ENCODE measurements at regions not wholly inside any gene's neighbourhood (a gene's known extent, or its start where the extent isn't known, plus 50 kb on each side); places are given as distances from the start of the nearest gene placed in this dataset.

DNA sequence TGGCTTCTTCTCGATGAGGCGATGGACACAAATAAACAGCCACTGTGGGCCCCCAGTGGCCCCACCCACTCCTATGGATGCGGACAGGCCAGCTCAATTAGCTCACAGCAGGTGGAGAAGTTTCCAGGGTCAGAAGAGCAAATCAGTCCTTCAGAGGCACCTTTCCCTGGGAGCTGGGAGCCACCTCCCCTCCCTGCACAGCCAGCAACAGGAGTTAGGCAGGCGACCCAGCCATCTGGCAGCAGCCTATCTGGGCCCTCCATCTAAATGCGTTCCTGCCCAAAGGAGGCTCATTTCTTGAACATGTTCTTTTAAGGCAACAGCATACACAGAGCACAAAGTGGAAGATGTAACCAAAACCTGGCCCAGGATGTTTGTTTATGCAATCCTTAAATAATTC is 211.9 kb upstream of the ARRDC4 start:
- POLR2A ChIA-PET = no interaction called here
- DNase-seq (ENCODE audit: low spot score) = no peak
- H3K27me3 Mint-ChIP-seq (ENCODE audit: low read depth) = no peaks in the 10 kb centered on the region

DNA sequence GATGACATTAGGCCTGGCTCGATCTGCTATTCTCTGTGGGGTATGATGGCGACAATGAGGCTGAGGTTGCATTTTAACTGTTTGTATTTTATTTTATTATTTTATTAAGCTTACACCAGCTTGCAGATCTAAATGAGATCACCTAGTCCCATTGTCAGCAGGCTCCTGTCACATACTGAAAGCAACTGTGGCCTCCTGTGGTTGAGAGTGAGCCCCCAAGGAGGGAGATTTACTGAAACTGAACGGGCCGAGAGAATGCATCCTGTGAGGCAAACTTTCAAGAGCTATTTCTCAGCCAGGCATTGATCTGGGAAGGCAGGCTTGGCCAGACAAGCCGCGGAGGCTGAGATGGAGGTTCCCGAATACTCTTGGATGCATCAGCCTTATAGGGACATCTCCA is 210.4 kb upstream of the ARRDC4 start:
- ATAC-seq (no peak), DNase-seq (ENCODE audit: low spot score) (no peak)
- H3K4me3 Mint-ChIP-seq = no peak overlapping the region
- no peak overlapping the region for H3K27ac Mint-ChIP-seq
- ChIA-PET POLR2A (no interaction called here), CTCF (interaction anchor here (1.2 kb wide), 1 partner anchor 504 kb away, joined by 4 read pairs; no protein-coding TSS in a partner anchor)
- no peaks in the 10 kb centered on the region for H3K9me3 Mint-ChIP-seq
- H3K27me3 Mint-ChIP-seq (ENCODE audit: low read depth) = no peaks in the 10 kb centered on the region
- H3K4me1 Mint-ChIP-seq = peaks cover 17% of the 10 kb centered on the region
- H3K36me3 Mint-ChIP-seq = no peaks in the 10 kb centered on the region
- TF ChIP-seq GABPB1 (CRISPR knock-in tag; IDR thresholded peaks at IDR 0.05) (no peak), CREM (CRISPR knock-in tag; IDR thresholded peaks at IDR 0.05) (no peak), ZNF121 (CRISPR knock-in tag; IDR thresholded peaks at IDR 0.05) (no peak), PRRX2 (CRISPR knock-in tag; IDR thresholded peaks at IDR 0.05) (no peak), MLX (CRISPR knock-in tag; IDR thresholded peaks at IDR 0.05) (no peak), TCF7 (CRISPR knock-in tag; IDR thresholded peaks at IDR 0.05; ENCODE audit: low read depth) (no peak), RORB (CRISPR knock-in tag; IDR thresholded peaks at IDR 0.05) (no peak), PRDM15 (CRISPR knock-in tag; IDR thresholded peaks at IDR 0.05) (no peak), SOX15 (CRISPR knock-in tag; IDR thresholded peaks at IDR 0.05) (no peak), GRHL2 (CRISPR knock-in tag; IDR thresholded peaks at IDR 0.05; ENCODE audit: insufficient replicate concordance, severe bottlenecking) (no peak)
- TF ChIP-seq, protein P1, sequence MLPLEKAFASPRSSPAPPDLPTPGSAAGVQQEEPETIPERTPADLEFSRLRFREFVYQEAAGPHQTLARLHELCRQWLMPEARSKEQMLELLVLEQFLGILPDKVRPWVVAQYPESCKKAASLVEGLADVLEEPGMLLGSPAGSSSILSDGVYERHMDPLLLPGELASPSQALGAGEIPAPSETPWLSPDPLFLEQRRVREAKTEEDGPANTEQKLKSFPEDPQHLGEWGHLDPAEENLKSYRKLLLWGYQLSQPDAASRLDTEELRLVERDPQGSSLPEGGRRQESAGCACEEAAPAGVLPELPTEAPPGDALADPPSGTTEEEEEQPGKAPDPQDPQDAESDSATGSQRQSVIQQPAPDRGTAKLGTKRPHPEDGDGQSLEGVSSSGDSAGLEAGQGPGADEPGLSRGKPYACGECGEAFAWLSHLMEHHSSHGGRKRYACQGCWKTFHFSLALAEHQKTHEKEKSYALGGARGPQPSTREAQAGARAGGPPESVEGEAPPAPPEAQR (CRISPR knock-in tag; IDR thresholded peaks at IDR 0.05) = no peak
- TF ChIP-seq, protein P2, sequence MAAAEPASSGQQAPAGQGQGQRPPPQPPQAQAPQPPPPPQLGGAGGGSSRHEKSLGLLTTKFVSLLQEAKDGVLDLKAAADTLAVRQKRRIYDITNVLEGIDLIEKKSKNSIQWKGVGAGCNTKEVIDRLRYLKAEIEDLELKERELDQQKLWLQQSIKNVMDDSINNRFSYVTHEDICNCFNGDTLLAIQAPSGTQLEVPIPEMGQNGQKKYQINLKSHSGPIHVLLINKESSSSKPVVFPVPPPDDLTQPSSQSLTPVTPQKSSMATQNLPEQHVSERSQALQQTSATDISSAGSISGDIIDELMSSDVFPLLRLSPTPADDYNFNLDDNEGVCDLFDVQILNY (CRISPR knock-in tag; IDR thresholded peaks at IDR 0.05) = no peak

More for the DNA sequence above, 211.9 kb upstream of the ARRDC4 start:
- Mint-ChIP-seq H3K9me3 (peaks cover 4% of the 10 kb centered on the region), H3K27ac (no peak overlapping the region), H3K36me3 (no peaks in the 10 kb centered on the region), H3K4me1 (peaks cover 17% of the 10 kb centered on the region), H3K4me3 (no peak overlapping the region)
- ATAC-seq = peak; percentile 62
- TF ChIP-seq ATF1 (CRISPR knock-in tag; IDR thresholded peaks at IDR 0.05) (no peak), ZBTB43 (CRISPR knock-in tag; IDR thresholded peaks at IDR 0.05) (no peak), RELA (CRISPR knock-in tag; IDR thresholded peaks at IDR 0.05; ENCODE audit: borderline replicate concordance) (no peak), NFATC4 (CRISPR knock-in tag; IDR thresholded peaks at IDR 0.05) (no peak), ZNF232 (CRISPR knock-in tag; IDR thresholded peaks at IDR 0.05) (no peak), NR3C1 (CRISPR knock-in tag; conservative IDR thresholded peaks at IDR 0.05; ENCODE audit: low read depth) (no peak), ZNF121 (CRISPR knock-in tag; IDR thresholded peaks at IDR 0.05) (no peak), ZNF416 (CRISPR knock-in tag; IDR thresholded peaks at IDR 0.05) (no peak), ZMAT4 (CRISPR knock-in tag; IDR thresholded peaks at IDR 0.05) (no peak), FOXJ3 (CRISPR knock-in tag; IDR thresholded peaks at IDR 0.05; ENCODE audit: borderline replicate concordance) (no peak), SMAD3 (CRISPR knock-in tag; IDR thresholded peaks at IDR 0.05; ENCODE audit: borderline replicate concordance) (no peak), USF2 (CRISPR knock-in tag; IDR thresholded peaks at IDR 0.05) (no peak), NFE2L1 (CRISPR knock-in tag; IDR thresholded peaks at IDR 0.05) (no peak)
- TF ChIP-seq, protein P1 (CRISPR knock-in tag; IDR thresholded peaks at IDR 0.05) = no peak
- TF ChIP-seq, protein P3, sequence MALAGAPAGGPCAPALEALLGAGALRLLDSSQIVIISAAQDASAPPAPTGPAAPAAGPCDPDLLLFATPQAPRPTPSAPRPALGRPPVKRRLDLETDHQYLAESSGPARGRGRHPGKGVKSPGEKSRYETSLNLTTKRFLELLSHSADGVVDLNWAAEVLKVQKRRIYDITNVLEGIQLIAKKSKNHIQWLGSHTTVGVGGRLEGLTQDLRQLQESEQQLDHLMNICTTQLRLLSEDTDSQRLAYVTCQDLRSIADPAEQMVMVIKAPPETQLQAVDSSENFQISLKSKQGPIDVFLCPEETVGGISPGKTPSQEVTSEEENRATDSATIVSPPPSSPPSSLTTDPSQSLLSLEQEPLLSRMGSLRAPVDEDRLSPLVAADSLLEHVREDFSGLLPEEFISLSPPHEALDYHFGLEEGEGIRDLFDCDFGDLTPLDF (CRISPR knock-in tag; IDR thresholded peaks at IDR 0.05) = no peak
- CTCF ChIA-PET = interaction anchor here (1.3 to 2.2 kb wide), 2 partner anchors 430 to 503 kb away, joined by 3 to 8 read pairs; no protein-coding TSS in a partner anchor

All from WTC11 (cell line).